ENCODE measurements at regions not wholly inside any gene's neighbourhood (a gene's known extent, or its start where the extent isn't known, plus 50 kb on each side); places are given as distances from the start of the nearest gene placed in this dataset.

GRCh38 chr16:6625606-6626005, 707.0 kb upstream of the RBFOX1 start (continued):
- TF ChIP-seq, protein P1, sequence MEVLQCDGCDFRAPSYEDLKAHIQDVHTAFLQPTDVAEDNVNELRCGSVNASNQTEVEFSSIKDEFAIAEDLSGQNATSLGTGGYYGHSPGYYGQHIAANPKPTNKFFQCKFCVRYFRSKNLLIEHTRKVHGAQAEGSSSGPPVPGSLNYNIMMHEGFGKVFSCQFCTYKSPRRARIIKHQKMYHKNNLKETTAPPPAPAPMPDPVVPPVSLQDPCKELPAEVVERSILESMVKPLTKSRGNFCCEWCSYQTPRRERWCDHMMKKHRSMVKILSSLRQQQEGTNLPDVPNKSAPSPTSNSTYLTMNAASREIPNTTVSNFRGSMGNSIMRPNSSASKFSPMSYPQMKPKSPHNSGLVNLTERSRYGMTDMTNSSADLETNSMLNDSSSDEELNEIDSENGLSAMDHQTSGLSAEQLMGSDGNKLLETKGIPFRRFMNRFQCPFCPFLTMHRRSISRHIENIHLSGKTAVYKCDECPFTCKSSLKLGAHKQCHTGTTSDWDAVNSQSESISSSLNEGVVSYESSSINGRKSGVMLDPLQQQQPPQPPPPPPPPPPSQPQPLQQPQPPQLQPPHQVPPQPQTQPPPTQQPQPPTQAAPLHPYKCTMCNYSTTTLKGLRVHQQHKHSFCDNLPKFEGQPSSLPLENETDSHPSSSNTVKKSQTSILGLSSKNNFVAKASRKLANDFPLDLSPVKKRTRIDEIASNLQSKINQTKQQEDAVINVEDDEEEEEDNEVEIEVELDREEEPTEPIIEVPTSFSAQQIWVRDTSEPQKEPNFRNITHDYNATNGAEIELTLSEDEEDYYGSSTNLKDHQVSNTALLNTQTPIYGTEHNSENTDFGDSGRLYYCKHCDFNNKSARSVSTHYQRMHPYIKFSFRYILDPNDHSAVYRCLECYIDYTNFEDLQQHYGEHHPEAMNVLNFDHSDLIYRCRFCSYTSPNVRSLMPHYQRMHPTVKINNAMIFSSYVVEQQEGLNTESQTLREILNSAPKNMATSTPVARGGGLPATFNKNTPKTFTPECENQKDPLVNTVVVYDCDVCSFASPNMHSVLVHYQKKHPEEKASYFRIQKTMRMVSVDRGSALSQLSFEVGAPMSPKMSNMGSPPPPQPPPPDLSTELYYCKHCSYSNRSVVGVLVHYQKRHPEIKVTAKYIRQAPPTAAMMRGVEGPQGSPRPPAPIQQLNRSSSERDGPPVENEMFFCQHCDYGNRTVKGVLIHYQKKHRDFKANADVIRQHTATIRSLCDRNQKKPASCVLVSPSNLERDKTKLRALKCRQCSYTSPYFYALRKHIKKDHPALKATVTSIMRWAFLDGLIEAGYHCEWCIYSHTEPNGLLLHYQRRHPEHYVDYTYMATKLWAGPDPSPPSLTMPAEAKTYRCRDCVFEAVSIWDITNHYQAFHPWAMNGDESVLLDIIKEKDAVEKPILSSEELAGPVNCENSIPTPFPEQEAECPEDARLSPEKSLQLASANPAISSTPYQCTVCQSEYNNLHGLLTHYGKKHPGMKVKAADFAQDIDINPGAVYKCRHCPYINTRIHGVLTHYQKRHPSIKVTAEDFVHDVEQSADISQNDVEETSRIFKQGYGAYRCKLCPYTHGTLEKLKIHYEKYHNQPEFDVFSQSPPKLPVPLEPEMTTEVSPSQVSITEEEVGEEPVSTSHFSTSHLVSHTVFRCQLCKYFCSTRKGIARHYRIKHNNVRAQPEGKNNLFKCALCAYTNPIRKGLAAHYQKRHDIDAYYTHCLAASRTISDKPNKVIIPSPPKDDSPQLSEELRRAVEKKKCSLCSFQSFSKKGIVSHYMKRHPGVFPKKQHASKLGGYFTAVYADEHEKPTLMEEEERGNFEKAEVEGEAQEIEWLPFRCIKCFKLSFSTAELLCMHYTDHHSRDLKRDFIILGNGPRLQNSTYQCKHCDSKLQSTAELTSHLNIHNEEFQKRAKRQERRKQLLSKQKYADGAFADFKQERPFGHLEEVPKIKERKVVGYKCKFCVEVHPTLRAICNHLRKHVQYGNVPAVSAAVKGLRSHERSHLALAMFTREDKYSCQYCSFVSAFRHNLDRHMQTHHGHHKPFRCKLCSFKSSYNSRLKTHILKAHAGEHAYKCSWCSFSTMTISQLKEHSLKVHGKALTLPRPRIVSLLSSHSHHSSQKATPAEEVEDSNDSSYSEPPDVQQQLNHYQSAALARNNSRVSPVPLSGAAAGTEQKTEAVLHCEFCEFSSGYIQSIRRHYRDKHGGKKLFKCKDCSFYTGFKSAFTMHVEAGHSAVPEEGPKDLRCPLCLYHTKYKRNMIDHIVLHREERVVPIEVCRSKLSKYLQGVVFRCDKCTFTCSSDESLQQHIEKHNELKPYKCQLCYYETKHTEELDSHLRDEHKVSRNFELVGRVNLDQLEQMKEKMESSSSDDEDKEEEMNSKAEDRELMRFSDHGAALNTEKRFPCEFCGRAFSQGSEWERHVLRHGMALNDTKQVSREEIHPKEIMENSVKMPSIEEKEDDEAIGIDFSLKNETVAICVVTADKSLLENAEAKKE (CRISPR knock-in tag; IDR thresholded peaks at IDR 0.05), result no peak
- TF ChIP-seq, protein P2, sequence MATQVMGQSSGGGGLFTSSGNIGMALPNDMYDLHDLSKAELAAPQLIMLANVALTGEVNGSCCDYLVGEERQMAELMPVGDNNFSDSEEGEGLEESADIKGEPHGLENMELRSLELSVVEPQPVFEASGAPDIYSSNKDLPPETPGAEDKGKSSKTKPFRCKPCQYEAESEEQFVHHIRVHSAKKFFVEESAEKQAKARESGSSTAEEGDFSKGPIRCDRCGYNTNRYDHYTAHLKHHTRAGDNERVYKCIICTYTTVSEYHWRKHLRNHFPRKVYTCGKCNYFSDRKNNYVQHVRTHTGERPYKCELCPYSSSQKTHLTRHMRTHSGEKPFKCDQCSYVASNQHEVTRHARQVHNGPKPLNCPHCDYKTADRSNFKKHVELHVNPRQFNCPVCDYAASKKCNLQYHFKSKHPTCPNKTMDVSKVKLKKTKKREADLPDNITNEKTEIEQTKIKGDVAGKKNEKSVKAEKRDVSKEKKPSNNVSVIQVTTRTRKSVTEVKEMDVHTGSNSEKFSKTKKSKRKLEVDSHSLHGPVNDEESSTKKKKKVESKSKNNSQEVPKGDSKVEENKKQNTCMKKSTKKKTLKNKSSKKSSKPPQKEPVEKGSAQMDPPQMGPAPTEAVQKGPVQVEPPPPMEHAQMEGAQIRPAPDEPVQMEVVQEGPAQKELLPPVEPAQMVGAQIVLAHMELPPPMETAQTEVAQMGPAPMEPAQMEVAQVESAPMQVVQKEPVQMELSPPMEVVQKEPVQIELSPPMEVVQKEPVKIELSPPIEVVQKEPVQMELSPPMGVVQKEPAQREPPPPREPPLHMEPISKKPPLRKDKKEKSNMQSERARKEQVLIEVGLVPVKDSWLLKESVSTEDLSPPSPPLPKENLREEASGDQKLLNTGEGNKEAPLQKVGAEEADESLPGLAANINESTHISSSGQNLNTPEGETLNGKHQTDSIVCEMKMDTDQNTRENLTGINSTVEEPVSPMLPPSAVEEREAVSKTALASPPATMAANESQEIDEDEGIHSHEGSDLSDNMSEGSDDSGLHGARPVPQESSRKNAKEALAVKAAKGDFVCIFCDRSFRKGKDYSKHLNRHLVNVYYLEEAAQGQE (IDR thresholded peaks at IDR 0.05; ENCODE audit: unreplicated experiment), result no peak
- TF ChIP-seq CREB1 (CRISPR knock-in tag; IDR thresholded peaks at IDR 0.05; ENCODE audit: low read depth) (no peak), ZNF331 (CRISPR knock-in tag; IDR thresholded peaks at IDR 0.05; ENCODE audit: low read depth) (no peak), CTCF (conservative IDR thresholded peaks at IDR 0.05; ENCODE audit: low read depth in 2 of 2) (no peak), EZH2 (IDR thresholded peaks at IDR 0.05; ENCODE audit: low read depth, unreplicated experiment) (no peak), NANOG (IDR thresholded peaks at IDR 0.05; ENCODE audit: borderline replicate concordance) (no peak)
